Fibroblast of the conjunctiva (primary cell): ENCODE measurements at regions not wholly inside any gene's neighbourhood (a gene's known extent, or its start where the extent isn't known, plus 50 kb on each side); places are given as distances from the start of the nearest gene placed in this dataset.
"Not testable (repeated sequence)": the region's sequence is repeated elsewhere in the genome, so short reads cannot be mapped to it uniquely, and the experiment has no call there.

ENCODE experiments used
- DNase-seq: peaks from one replicate; pipeline ENCODE4 v3.0.0-alpha.2; 2010; ENCODE audit warnings: low read depth

- DNase-seq = no peak
Observed at GRCh38 chr2:142757111-142757510, 120.4 kb upstream of the KYNU start.

GRCh38 chr2:142756430-142756829 lies 121.0 kb upstream of the KYNU start:
- DNase-seq = no peak

- no peak for DNase-seq
Observed at GRCh38 chr2:142755191-142755590, 122.3 kb upstream of the KYNU start.

- no peak for DNase-seq
Observed at GRCh38 chr2:142754182-142754581, 123.3 kb upstream of the KYNU start.

GRCh38 chr2:142750858-142751257 lies 126.6 kb upstream of the KYNU start:
- DNase-seq = no peak

- no peak for DNase-seq
Observed at GRCh38 chr2:142748559-142749099, 128.8 kb upstream of the KYNU start.

GRCh38 chr2:142745691-142746090 lies 131.8 kb upstream of the KYNU start:
- DNase-seq = no peak

GRCh38 chr2:142742371-142743214 lies 134.9 kb upstream of the KYNU start:
- no peak for DNase-seq

- DNase-seq = no peak
Observed at GRCh38 chr2:142741764-142742269, 135.6 kb upstream of the KYNU start.

- DNase-seq = no peak
Observed at GRCh38 chr2:142734770-142735169, 142.7 kb upstream of the KYNU start.

GRCh38 chr2:142734231-142734630 lies 143.2 kb upstream of the KYNU start:
- DNase-seq = no peak

GRCh38 chr2:142729814-142730213 lies 147.7 kb upstream of the KYNU start:
- not testable (repeated sequence) for DNase-seq

GRCh38 chr2:142727821-142728478 lies 149.5 kb upstream of the KYNU start:
- DNase-seq = not testable (repeated sequence)

GRCh38 chr2:142725386-142725785 lies 152.1 kb upstream of the KYNU start:
- DNase-seq = no peak

GRCh38 chr2:142724713-142725349 lies 152.6 kb upstream of the KYNU start:
- no peak for DNase-seq

- no peak for DNase-seq
Observed at GRCh38 chr2:142724186-142724585, 153.3 kb upstream of the KYNU start.

GRCh38 chr2:142723236-142723635 lies 154.2 kb upstream of the KYNU start:
- no peak for DNase-seq

- peak; percentile 4 for DNase-seq
Observed at GRCh38 chr2:142722569-142722968, 154.9 kb upstream of the KYNU start.

- DNase-seq = no peak
Observed at GRCh38 chr2:142722086-142722485, 155.4 kb upstream of the KYNU start.

GRCh38 chr2:142721015-142721414 lies 156.4 kb upstream of the KYNU start:
- no peak for DNase-seq

- no peak for DNase-seq
Observed at GRCh38 chr2:142718576-142719155, 158.8 kb upstream of the KYNU start.
